ENCODE measurements at regions not wholly inside any gene's neighbourhood (a gene's known extent, or its start where the extent isn't known, plus 50 kb on each side); places are given as distances from the start of the nearest gene placed in this dataset.

DNA sequence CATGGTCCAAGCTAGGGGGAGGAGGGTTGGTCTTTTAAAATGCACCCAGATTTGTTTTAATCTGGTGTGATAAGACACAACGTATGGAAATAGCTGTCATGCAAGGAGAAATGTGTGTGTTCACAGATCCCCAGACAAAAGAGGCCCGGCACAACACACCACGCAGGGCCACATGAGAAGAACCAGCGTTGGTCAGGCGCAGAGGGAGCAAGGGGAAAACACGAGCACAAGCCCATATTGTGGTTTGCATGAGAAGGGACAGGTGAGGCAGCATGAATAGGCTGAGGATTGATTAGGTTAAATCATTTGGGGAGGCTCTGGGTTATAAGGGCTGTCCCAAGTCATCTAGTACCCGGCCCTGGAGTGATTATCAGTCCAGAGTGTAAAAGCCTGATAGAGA lies 272.5 kb upstream of the NCKAP5 start:
- peaks cover 17% of the 10 kb centered on the region for H3F3A ChIP-seq (replicated peaks; ENCODE audit: insufficient read depth)
- no peaks in the 10 kb centered on the region for H4K20me1 ChIP-seq (ENCODE audit: insufficient read depth)
- H3K4me2 ChIP-seq: no peak overlapping the region
- no peak overlapping the region for H3K4me3 ChIP-seq (ENCODE audit: low read depth in 2 of 2, low read length in 1 of 2)
- peak overlapping the region in 1 of 2 experiments; percentile 92; a peak in 2 of 4 replicates for H3K27ac ChIP-seq (ENCODE audit: low read depth in 2 of 2, low read length in 1 of 2)
- H2AFZ ChIP-seq (ENCODE audit: low read depth): peak overlapping the region; percentile 38; the same call in 1 of the 2 replicates
- H3K36me3 ChIP-seq (replicated peaks in 1 of 2; ENCODE audit: control insufficient read depth in 1 of 2, insufficient read depth in 2 of 2, low read length in 1 of 2): no peaks in the 10 kb centered on the region
- H3K27me3 ChIP-seq (ENCODE audit: insufficient read depth): no peaks in the 10 kb centered on the region
- no peak overlapping the region for H3K9ac ChIP-seq
- POLR2A ChIA-PET: no interaction called here
- CTCF ChIA-PET: interaction anchor here (1.0 to 1.4 kb wide), 2 partner anchors 61 to 280 kb away, joined by 3 to 5 read pairs; no protein-coding TSS in a partner anchor
- no peak for TF ChIP-seq TEAD4 (IDR thresholded peaks at IDR 0.05; ENCODE audit: borderline replicate concordance, insufficient read depth)
- no peak for TF ChIP-seq SIN3A (IDR thresholded peaks at IDR 0.05; ENCODE audit: borderline replicate concordance, low read depth, low read length)
- H3K79me2 ChIP-seq (ENCODE audit: insufficient read depth): no peaks in the 10 kb centered on the region
- no peak for DNase-seq
- no peaks in the 10 kb centered on the region for H3K9me2 ChIP-seq
- no peaks in the 10 kb centered on the region for H3K9me3 ChIP-seq
- 92% methylated on average over 7 of the region's 7 CpGs for WGBS (ENCODE audit: low lambda C conversion rate)
- peaks cover 4 to 56% of the 10 kb centered on the region in 2 experiments; a peak in 3 of 4 replicates for H3K4me1 ChIP-seq (ENCODE audit: control insufficient read depth in 1 of 2, insufficient read depth in 2 of 2, low read depth in 1 of 2, low read length in 1 of 2)

- Histone ChIP-seq H3K4me2 (peak overlapping the region; percentile 25), H3K9me2 (no peaks in the 10 kb centered on the region), H3K4me1 (ENCODE audit: control insufficient read depth in 1 of 2, insufficient read depth in 2 of 2, low read depth in 1 of 2, low read length in 1 of 2) (peaks cover 4 to 50% of the 10 kb centered on the region in 2 experiments; a peak in 3 of 4 replicates), H3K9ac (peak overlapping the region; percentile 58), H3K36me3 (replicated peaks in 1 of 2; ENCODE audit: control insufficient read depth in 1 of 2, insufficient read depth in 2 of 2, low read length in 1 of 2) (no peaks in the 10 kb centered on the region), H3K4me3 (ENCODE audit: low read depth in 2 of 2, low read length in 1 of 2) (no peak overlapping the region), H4K20me1 (ENCODE audit: insufficient read depth) (no peaks in the 10 kb centered on the region), H3K79me2 (ENCODE audit: insufficient read depth) (no peaks in the 10 kb centered on the region), H3K27me3 (ENCODE audit: insufficient read depth) (no peaks in the 10 kb centered on the region), H3F3A (replicated peaks; ENCODE audit: insufficient read depth) (peaks cover 17% of the 10 kb centered on the region), H3K27ac (ENCODE audit: low read depth in 2 of 2, low read length in 1 of 2) (peak overlapping the region in 1 of 2 experiments; percentile 92; a peak in 2 of 4 replicates), H3K9me3 (no peaks in the 10 kb centered on the region), H2AFZ (ENCODE audit: low read depth) (peak overlapping the region; percentile 41; the same call in 1 of the 2 replicates)
- CTCF ChIA-PET: interaction anchor here (0.5 to 3.6 kb wide), 3 partner anchors 12 to 587 kb away, joined by 3 to 28 read pairs (median 3); no protein-coding TSS in a partner anchor
- WGBS (ENCODE audit: low lambda C conversion rate): 11% methylated on average over 4 of the region's 4 CpGs
- no peak for DNase-seq
- POLR2A ChIA-PET: no interaction called here
- TF ChIP-seq MEF2A (IDR thresholded peaks at IDR 0.05; ENCODE audit: borderline replicate concordance, low read depth) (no peak), SMC3 (IDR thresholded peaks at IDR 0.05; ENCODE audit: low read depth, low read length) (no peak), RAD21 (IDR thresholded peaks at IDR 0.05; ENCODE audit: low read length) (no peak), TEAD4 (IDR thresholded peaks at IDR 0.05; ENCODE audit: borderline replicate concordance, insufficient read depth) (peak; percentile 80), FOSL2 (IDR thresholded peaks at IDR 0.05; ENCODE audit: borderline replicate concordance, low read depth) (peak; percentile 51; the same call in 1 of the 2 replicates), SIN3A (IDR thresholded peaks at IDR 0.05; ENCODE audit: borderline replicate concordance, low read depth, low read length) (no peak), CHD2 (IDR thresholded peaks at IDR 0.05; ENCODE audit: low read length, partially characterized antibody) (no peak), RXRA (IDR thresholded peaks at IDR 0.05; ENCODE audit: borderline replicate concordance, low read depth) (no peak; the same call in 1 of the 2 replicates), NRF1 (IDR thresholded peaks at IDR 0.05; ENCODE audit: low read depth, low read length) (no peak), TCF12 (IDR thresholded peaks at IDR 0.05) (peak; percentile 78), JUND (IDR thresholded peaks at IDR 0.05) (peak; percentile 65), FOXJ3 (CRISPR knock-in tag; IDR thresholded peaks at IDR 0.05) (no peak), FOXM1 (IDR thresholded peaks at IDR 0.05; ENCODE audit: low read depth) (peak; percentile 48; the same call in 1 of the 2 replicates), EP300 (IDR thresholded peaks at IDR 0.05; ENCODE audit: borderline replicate concordance in 1 of 2, low read depth in 1 of 2, low read length in 1 of 2) (peak in 1 of 2 experiments; percentile 89; a peak in 2 of 4 replicates), TAF1 (IDR thresholded peaks at IDR 0.05; ENCODE audit: borderline replicate concordance, low read depth, low read length) (no peak), GABPA (IDR thresholded peaks at IDR 0.05; ENCODE audit: low read depth) (peak; percentile 56), POLR2AphosphoS5 (IDR thresholded peaks at IDR 0.05; ENCODE audit: low read depth, low read length) (no peak; the same call in 1 of the 2 replicates), NFIC (IDR thresholded peaks at IDR 0.05; ENCODE audit: borderline replicate concordance) (peak; percentile 90)
- TF ChIP-seq, protein P1, sequence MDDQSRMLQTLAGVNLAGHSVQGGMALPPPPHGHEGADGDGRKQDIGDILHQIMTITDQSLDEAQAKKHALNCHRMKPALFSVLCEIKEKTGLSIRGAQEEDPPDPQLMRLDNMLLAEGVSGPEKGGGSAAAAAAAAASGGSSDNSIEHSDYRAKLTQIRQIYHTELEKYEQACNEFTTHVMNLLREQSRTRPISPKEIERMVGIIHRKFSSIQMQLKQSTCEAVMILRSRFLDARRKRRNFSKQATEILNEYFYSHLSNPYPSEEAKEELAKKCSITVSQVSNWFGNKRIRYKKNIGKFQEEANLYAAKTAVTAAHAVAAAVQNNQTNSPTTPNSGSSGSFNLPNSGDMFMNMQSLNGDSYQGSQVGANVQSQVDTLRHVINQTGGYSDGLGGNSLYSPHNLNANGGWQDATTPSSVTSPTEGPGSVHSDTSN (IDR thresholded peaks at IDR 0.05): peak; percentile 66
- TF ChIP-seq, protein P2, sequence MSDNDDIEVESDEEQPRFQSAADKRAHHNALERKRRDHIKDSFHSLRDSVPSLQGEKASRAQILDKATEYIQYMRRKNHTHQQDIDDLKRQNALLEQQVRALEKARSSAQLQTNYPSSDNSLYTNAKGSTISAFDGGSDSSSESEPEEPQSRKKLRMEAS (IDR thresholded peaks at IDR 0.05; ENCODE audit: low read depth): peak; percentile 73; the same call in 1 of the 2 replicates
- TF ChIP-seq, protein P3, sequence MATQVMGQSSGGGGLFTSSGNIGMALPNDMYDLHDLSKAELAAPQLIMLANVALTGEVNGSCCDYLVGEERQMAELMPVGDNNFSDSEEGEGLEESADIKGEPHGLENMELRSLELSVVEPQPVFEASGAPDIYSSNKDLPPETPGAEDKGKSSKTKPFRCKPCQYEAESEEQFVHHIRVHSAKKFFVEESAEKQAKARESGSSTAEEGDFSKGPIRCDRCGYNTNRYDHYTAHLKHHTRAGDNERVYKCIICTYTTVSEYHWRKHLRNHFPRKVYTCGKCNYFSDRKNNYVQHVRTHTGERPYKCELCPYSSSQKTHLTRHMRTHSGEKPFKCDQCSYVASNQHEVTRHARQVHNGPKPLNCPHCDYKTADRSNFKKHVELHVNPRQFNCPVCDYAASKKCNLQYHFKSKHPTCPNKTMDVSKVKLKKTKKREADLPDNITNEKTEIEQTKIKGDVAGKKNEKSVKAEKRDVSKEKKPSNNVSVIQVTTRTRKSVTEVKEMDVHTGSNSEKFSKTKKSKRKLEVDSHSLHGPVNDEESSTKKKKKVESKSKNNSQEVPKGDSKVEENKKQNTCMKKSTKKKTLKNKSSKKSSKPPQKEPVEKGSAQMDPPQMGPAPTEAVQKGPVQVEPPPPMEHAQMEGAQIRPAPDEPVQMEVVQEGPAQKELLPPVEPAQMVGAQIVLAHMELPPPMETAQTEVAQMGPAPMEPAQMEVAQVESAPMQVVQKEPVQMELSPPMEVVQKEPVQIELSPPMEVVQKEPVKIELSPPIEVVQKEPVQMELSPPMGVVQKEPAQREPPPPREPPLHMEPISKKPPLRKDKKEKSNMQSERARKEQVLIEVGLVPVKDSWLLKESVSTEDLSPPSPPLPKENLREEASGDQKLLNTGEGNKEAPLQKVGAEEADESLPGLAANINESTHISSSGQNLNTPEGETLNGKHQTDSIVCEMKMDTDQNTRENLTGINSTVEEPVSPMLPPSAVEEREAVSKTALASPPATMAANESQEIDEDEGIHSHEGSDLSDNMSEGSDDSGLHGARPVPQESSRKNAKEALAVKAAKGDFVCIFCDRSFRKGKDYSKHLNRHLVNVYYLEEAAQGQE (IDR thresholded peaks at IDR 0.05; ENCODE audit: low read depth, low read length): no peak
- TF ChIP-seq, protein P4, sequence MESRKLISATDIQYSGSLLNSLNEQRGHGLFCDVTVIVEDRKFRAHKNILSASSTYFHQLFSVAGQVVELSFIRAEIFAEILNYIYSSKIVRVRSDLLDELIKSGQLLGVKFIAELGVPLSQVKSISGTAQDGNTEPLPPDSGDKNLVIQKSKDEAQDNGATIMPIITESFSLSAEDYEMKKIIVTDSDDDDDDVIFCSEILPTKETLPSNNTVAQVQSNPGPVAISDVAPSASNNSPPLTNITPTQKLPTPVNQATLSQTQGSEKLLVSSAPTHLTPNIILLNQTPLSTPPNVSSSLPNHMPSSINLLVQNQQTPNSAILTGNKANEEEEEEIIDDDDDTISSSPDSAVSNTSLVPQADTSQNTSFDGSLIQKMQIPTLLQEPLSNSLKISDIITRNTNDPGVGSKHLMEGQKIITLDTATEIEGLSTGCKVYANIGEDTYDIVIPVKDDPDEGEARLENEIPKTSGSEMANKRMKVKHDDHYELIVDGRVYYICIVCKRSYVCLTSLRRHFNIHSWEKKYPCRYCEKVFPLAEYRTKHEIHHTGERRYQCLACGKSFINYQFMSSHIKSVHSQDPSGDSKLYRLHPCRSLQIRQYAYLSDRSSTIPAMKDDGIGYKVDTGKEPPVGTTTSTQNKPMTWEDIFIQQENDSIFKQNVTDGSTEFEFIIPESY (IDR thresholded peaks at IDR 0.05; ENCODE audit: borderline replicate concordance, low read depth): 0 out of 2 replicates have a peak, but pooled peaks have one; percentile 34
Observed at GRCh38 chr2:133841900-133842299, 273.6 kb upstream of the NCKAP5 start.
